Mucosa of descending colon (tissue), 3 donors: ENCODE measurements at regions not wholly inside any gene's neighbourhood (a gene's known extent, or its start where the extent isn't known, plus 50 kb on each side); places are given as distances from the start of the nearest gene placed in this dataset.

ENCODE experiments used
- ATAC-seq: fragments of 200-7000 bp; cut with Tn5 transposase; one replicate; pipeline ENCODE4 v1.9.1; 2020; ENCODE audit warnings: mild to moderate bottlenecking, moderate library complexity
- DNase-seq, 3 donors: peaks; one replicate each; pipeline ENCODE4 v3.0.0-alpha.2; 2020
- H3K36me3 ChIP-seq: fragments of 200-600 bp; one replicate; pipeline ENCODE4 v1.8.0; 2021; ENCODE audit warnings: low read depth, mild to moderate bottlenecking
- H3K4me1 ChIP-seq: fragments of 200-600 bp; one replicate; pipeline ENCODE4 v1.8.0; 2021; ENCODE audit warnings: low read depth, mild to moderate bottlenecking
- H3K4me3 ChIP-seq: fragments of 200-600 bp; one replicate; pipeline ENCODE4 v1.8.0; 2021; ENCODE audit warnings: mild to moderate bottlenecking
- H3K9me3 ChIP-seq: fragments of 200-600 bp; one replicate; pipeline ENCODE4 v1.8.0; 2021; ENCODE audit warnings: mild to moderate bottlenecking
- intact Hi-C, 2 donors: fragments of 100-400 bp; cut with DNase I in 1 of 2; cut with micrococcal nuclease in 1 of 2; formaldehyde crosslinking; loops; one replicate each; pipeline versions ENCODE4 v1.11.0 to v1.11.1; 2022; cut with DNase I, micrococcal nuclease
- TF ChIP-seq, protein P1 (sequence below): fragments of 200-600 bp; IDR thresholded peaks from one replicate; pipeline ENCODE4 v1.8.0; 2022; ENCODE audit warnings: antibody characterized with exemption, mild to moderate bottlenecking
- donor health status: DM: no; HTN: no; CAD: no; lungs with moderate emphysema.
- donor health status: DM: no; HTN: no; CAD: no.
- donor health status: DM: no; HTN: yes; CAD: no.

DNA sequence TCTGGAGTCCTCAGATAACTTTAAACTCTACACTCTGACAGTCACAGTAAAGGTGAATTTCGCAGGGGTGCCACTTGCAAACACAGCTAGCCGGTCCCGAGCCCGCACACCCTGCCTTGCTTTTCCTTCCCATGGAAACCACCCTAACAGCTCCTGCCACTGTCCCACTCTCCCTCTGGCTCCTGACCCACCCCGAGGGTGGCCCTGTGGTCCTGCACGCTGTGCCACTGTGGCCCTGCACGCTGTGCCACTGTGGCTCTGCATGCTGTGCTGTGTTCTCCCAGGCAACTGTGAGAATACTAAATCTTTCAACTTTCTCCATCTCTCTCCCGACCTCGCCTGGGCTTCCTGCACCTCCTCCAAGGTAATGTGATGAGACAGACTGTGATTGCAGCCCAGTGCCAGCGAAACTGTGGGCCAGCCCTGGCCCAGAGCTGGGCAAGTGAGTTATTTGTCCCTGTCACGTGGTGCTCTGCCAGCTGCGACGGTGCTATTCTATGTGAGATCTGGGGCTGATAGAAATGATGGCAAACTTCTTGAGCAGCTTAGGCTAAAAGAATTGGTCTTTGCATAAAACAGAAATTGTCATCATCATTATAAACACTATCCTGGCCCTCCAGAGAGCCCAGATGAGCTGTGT is 63.4 kb upstream of the TARBP1 start:
- Histone ChIP-seq H3K4me1 (peaks cover 36% of the 10 kb centered on the region), H3K9me3 (no peaks in the 10 kb centered on the region), H3K4me3 (no peak overlapping the region), H3K36me3 (no peaks in the 10 kb centered on the region)
- TF ChIP-seq, protein P1, sequence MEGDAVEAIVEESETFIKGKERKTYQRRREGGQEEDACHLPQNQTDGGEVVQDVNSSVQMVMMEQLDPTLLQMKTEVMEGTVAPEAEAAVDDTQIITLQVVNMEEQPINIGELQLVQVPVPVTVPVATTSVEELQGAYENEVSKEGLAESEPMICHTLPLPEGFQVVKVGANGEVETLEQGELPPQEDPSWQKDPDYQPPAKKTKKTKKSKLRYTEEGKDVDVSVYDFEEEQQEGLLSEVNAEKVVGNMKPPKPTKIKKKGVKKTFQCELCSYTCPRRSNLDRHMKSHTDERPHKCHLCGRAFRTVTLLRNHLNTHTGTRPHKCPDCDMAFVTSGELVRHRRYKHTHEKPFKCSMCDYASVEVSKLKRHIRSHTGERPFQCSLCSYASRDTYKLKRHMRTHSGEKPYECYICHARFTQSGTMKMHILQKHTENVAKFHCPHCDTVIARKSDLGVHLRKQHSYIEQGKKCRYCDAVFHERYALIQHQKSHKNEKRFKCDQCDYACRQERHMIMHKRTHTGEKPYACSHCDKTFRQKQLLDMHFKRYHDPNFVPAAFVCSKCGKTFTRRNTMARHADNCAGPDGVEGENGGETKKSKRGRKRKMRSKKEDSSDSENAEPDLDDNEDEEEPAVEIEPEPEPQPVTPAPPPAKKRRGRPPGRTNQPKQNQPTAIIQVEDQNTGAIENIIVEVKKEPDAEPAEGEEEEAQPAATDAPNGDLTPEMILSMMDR: no peak
- DNase-seq (no peak), ATAC-seq (no peak)
- intact Hi-C loops: no loop called here

- Histone ChIP-seq H3K36me3 (no peaks in the 10 kb centered on the region), H3K9me3 (no peaks in the 10 kb centered on the region), H3K4me3 (no peak overlapping the region), H3K4me1 (peaks cover 40% of the 10 kb centered on the region)
- TF ChIP-seq, protein P1: no peak
- DNase-seq (no peak), ATAC-seq (no peak)
- intact Hi-C loops: no loop called here
Observed at GRCh38 chr1:234541286-234541975, 62.5 kb upstream of the TARBP1 start.

DNA sequence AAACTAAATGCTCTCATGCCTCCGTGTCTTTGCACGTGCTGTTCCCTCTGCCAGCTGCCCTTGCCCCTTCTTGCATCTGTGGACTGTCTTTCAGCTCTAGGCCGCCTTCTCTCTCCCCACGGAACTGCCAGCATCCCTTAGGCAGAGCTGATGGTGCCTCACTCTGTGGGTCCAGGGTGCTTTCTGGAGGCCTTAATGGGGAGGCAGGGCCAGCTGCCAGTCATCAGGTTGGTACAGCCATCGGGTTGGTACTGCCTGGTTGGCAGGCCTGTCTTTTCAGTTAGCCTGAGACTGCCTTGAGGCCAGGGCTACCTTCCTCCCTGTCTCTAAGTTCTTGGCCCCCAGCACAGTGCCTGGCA is 61.4 kb upstream of the TARBP1 start:
- Histone ChIP-seq H3K4me3 (no peak overlapping the region), H3K9me3 (no peaks in the 10 kb centered on the region), H3K36me3 (no peaks in the 10 kb centered on the region), H3K4me1 (peaks cover 39% of the 10 kb centered on the region)
- ATAC-seq (no peak), DNase-seq (no peak)
- TF ChIP-seq, protein P1: no peak
- intact Hi-C loops: no loop called here

- ATAC-seq (no peak), DNase-seq (no peak)
- Histone ChIP-seq H3K36me3 (no peaks in the 10 kb centered on the region), H3K9me3 (no peaks in the 10 kb centered on the region), H3K4me3 (no peak overlapping the region), H3K4me1 (peaks cover 36% of the 10 kb centered on the region)
- intact Hi-C loops: no loop called here
- TF ChIP-seq, protein P1: no peak
Observed at GRCh38 chr1:234539666-234540403, 60.9 kb upstream of the TARBP1 start.

DNA sequence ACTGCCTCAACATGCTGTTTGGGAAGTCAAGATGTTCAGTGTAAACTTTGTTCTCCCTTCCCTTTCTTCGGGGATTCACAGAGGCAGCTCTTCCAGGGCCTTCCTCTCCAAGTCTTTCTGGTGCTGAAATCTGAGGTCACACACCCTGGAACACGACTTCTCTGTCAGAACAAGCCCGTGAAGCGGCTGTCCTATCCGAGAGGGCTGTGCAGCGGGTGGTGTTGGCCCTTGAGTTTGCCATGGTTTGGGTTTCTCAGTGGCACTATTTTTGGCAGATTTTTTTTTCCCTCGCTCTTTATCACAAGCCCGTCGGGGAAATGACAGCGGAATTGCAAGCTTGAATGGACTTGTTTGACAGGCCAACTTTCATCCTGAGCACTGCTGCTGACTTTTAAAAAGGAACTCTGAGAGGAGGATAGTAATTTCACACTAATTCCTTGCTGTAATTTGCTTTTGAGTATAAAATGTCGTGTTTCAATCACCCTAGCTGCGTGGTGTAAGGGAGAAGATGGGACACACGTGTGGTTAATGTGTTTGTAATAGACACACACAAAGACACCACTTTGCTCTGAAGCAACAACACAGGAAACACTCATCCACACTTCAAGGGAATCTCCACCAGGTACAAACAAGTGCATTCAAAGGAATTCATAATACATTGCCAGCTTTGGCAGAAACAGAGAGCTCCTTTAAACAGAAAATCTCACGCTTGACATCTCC is 60.1 kb upstream of the TARBP1 start:
- ATAC-seq: peak; percentile 12

More for the DNA sequence above, 60.1 kb upstream of the TARBP1 start:
- TF ChIP-seq, protein P1: no peak
- no peaks in the 10 kb centered on the region for H3K9me3 ChIP-seq
- intact Hi-C loops: no loop called here
- no peaks in the 10 kb centered on the region for H3K36me3 ChIP-seq
- DNase-seq: no peak
- peaks cover 29% of the 10 kb centered on the region for H3K4me1 ChIP-seq
- no peak overlapping the region for H3K4me3 ChIP-seq
